NT2/D1 (cell line): ENCODE measurements at regions not wholly inside any gene's neighbourhood (a gene's known extent, or its start where the extent isn't known, plus 50 kb on each side); places are given as distances from the start of the nearest gene placed in this dataset.

ENCODE experiments used
- DNase-seq: peaks from one replicate; pipeline ENCODE4 v3.0.0-alpha.2; 2011; ENCODE audit warnings: low read depth, low spot score
- H3K27me3 ChIP-seq: 2 replicates; pipeline ENCODE4 v1.6.0; 2011; ENCODE audit warnings: mild to moderate bottlenecking; ENCODE audit not compliant: insufficient read length, insufficient read depth
- H3K36me3 ChIP-seq: 2 replicates; pipeline ENCODE4 v1.6.1; 2011; ENCODE audit warnings: mild to moderate bottlenecking, low read length, mixed read lengths; ENCODE audit not compliant: insufficient read depth, insufficient read length
- H3K4me1 ChIP-seq: 2 replicates; pipeline ENCODE4 v1.5.1; 2011; ENCODE audit not compliant: insufficient read depth, insufficient read length
- H3K4me3 ChIP-seq: 2 replicates; pipeline ENCODE4 v1.5.1; 2011; ENCODE audit warnings: low read depth; ENCODE audit not compliant: insufficient read length
- H3K9ac ChIP-seq: 2 replicates; pipeline ENCODE4 v1.6.0; 2011; ENCODE audit warnings: low read depth; ENCODE audit not compliant: insufficient read length
- H3K9me3 ChIP-seq: 2 replicates; pipeline ENCODE4 v1.5.1; 2011; ENCODE audit warnings: mild to moderate bottlenecking, low read length; ENCODE audit not compliant: insufficient read depth
- SUZ12 ChIP-seq: IDR thresholded peaks from 2 replicates; pipeline ENCODE4 v1.6.1; 2011; ENCODE audit not compliant: insufficient read length, insufficient read depth; ENCODE audit errors: extremely low read depth
- YY1 ChIP-seq: IDR thresholded peaks from 2 replicates; pipeline ENCODE4 v1.6.1; 2011; ENCODE audit not compliant: insufficient read length, insufficient read depth
- ZNF274 ChIP-seq: IDR thresholded peaks from 2 replicates; pipeline ENCODE4 v1.6.1; 2011; ENCODE audit warnings: mild to moderate bottlenecking, low read depth, low read length

DNA sequence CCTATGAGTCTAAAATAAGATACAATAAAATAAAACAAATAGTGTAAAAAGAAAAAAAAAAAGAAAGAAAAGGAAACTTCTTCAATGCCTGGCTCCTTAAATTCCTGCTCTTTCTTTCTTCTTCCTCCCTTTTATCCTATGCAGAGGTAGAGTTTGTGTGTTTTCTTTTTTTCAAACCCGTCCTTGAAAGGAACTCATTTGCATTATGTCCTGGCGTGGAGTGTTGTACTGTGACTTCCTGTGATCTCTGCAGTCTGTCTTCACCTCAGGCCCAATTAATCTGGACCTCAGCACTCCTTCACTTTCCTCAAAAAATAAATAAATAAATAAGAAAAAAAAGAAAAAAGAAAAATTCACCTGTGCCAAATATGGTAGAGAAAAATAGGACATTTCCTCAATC, 541.9 kb upstream of the SPTLC3 start:
- no peak overlapping the region for H3K9ac ChIP-seq
- no peak for TF ChIP-seq ZNF274
- no peak for TF ChIP-seq SUZ12
- no peak for TF ChIP-seq YY1
- H3K36me3 ChIP-seq: no peaks in the 10 kb centered on the region
- no peaks in the 10 kb centered on the region for H3K27me3 ChIP-seq
- no peaks in the 10 kb centered on the region for H3K4me1 ChIP-seq
- no peaks in the 10 kb centered on the region for H3K9me3 ChIP-seq
- DNase-seq: no peak
- no peak overlapping the region for H3K4me3 ChIP-seq

DNA sequence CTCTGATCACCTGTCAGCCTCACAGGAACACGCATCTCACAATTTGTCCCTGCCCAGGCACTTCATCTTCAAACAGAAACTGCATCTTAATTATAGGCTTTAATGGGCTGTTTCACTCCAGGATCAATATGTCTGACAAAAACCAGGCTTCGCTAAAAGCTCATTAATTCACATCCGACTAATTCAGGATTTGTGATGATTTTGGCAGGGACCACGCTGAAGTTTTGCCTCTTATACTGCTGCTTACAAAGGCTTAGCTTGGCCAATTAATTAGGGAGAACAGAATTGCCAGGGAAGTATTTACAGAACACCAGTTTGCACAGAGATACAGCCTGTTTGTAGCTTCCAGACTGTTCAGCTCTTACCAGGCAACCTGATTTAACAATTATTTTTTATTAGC, 541.0 kb upstream of the SPTLC3 start:
- no peak overlapping the region for H3K4me3 ChIP-seq
- no peak for DNase-seq
- no peaks in the 10 kb centered on the region for H3K27me3 ChIP-seq
- no peaks in the 10 kb centered on the region for H3K4me1 ChIP-seq
- H3K9me3 ChIP-seq: no peaks in the 10 kb centered on the region
- no peaks in the 10 kb centered on the region for H3K36me3 ChIP-seq
- no peak overlapping the region for H3K9ac ChIP-seq
- TF ChIP-seq SUZ12: no peak
- no peak for TF ChIP-seq YY1
- TF ChIP-seq ZNF274: no peak

DNA sequence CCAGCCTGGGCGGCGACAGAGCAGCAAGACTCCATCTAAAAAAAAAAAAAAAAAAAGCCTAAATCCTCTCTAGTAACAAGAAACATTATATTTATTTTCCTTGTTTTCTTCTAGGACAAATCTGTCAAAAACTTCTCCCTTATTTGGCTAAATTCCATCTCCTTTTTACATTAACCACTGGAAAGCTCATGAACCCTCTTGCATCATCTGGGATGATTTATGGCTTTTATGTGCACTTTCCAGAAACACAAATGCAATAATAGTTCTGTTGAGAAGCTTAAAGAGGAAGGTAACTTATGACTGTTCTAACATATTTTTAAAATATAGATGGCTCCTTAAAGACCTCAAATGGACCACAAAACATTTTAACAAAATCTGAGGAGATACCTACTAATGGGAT, 526.1 kb upstream of the SPTLC3 start:
- no peak for DNase-seq
- Histone ChIP-seq H3K9ac (no peak overlapping the region), H3K27me3 (no peaks in the 10 kb centered on the region), H3K4me1 (no peaks in the 10 kb centered on the region), H3K9me3 (no peaks in the 10 kb centered on the region), H3K4me3 (no peak overlapping the region), H3K36me3 (no peaks in the 10 kb centered on the region)
- TF ChIP-seq ZNF274: no peak

DNA sequence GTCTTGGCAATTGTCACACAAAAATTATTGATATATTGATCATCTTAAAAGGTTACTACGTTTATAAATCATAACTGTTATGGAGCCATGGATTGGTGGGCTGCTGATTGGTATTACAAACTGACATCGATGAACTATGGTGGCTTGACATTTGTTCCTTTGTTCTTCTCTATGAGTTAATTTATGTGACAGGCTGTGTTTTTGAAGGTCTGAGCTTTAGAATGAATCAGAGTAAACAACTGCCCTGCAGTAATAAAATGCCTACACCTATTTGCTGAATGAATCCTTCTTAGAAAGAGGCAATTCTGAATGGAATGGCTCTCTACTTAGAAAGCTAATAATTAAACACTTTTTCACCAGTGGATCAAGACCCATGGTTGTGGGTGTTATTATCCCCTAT, 506.3 kb upstream of the SPTLC3 start:
- DNase-seq: no peak
- H3K9ac ChIP-seq: no peak overlapping the region

DNA sequence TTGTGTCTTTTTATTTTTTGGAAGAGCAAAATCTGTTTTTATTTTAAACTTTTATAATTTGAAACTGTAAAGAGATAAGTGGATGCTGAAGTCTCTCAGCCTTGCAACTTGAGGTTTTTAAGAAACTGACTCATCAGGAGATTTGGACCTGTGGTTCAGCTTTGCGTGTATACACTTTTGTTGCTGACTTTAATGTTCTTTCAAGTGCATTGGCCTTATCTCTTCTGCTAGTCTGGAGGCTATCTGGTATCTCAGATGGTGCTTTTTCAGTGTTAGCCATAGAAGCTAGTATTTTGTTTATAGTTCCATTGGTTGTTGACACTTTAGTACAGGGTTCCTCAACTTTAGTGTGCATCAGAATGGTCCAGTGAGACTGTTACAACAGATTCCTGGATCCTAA, 504.0 kb upstream of the SPTLC3 start:
- Histone ChIP-seq H3K4me1 (no peaks in the 10 kb centered on the region), H3K9me3 (no peaks in the 10 kb centered on the region), H3K27me3 (no peaks in the 10 kb centered on the region), H3K4me3 (no peak overlapping the region), H3K9ac (no peak overlapping the region), H3K36me3 (no peaks in the 10 kb centered on the region)
- no peak for DNase-seq
- TF ChIP-seq SUZ12 (no peak), ZNF274 (no peak), YY1 (no peak)

More for the DNA sequence above, 506.3 kb upstream of the SPTLC3 start:
- H3K4me3 ChIP-seq: no peak overlapping the region
- no peaks in the 10 kb centered on the region for H3K9me3 ChIP-seq
- H3K36me3 ChIP-seq: no peaks in the 10 kb centered on the region
- H3K4me1 ChIP-seq: no peaks in the 10 kb centered on the region
- TF ChIP-seq YY1 (no peak), SUZ12 (no peak), ZNF274 (no peak)
- no peaks in the 10 kb centered on the region for H3K27me3 ChIP-seq

DNA sequence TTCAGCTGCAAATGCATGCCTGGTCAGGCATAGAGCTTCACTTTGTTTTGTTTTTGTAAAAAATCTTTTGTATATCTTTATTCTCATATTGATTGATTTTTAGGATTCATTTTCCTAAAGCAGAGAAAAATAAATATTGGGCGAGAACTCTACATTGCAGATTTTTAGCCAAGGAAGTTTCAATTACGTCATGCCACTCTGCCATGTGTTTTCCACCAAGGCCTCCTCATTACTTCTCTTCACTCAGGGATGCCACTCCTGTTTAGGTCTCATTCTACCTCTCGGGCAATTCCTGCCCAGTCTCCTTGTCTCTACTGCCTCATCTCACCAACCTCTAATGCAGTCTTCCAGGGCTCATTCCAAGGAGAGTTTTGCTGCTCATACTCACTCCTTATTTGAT, 497.3 kb upstream of the SPTLC3 start:
- no peak overlapping the region for H3K9ac ChIP-seq
- no peak overlapping the region for H3K4me3 ChIP-seq
- no peaks in the 10 kb centered on the region for H3K27me3 ChIP-seq
- H3K36me3 ChIP-seq: no peaks in the 10 kb centered on the region
- no peak for TF ChIP-seq YY1
- no peak for TF ChIP-seq ZNF274
- TF ChIP-seq SUZ12: no peak
- H3K9me3 ChIP-seq: no peaks in the 10 kb centered on the region
- no peaks in the 10 kb centered on the region for H3K4me1 ChIP-seq
- no peak for DNase-seq

DNA sequence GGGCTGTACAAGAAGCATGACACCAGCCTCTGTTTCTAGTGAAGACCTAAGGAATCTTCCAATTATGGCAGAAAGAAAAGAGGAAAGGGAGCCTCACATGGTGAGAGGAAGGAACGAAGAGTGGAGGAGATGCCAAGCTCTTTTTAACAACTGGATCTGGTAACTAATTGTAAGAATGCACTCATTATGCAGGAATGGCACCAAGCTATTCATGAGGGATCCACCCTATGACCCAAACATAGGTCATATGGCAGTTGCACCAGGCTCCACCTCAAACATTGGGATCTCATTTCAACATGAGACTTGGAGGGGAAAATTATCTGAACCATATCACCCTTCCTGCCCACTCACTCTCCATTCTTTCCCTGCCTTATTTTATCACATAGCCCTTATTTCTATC, 496.0 kb upstream of the SPTLC3 start:
- DNase-seq: no peak
- Histone ChIP-seq H3K36me3 (no peaks in the 10 kb centered on the region), H3K4me1 (no peaks in the 10 kb centered on the region), H3K27me3 (no peaks in the 10 kb centered on the region), H3K4me3 (no peak overlapping the region), H3K9ac (no peak overlapping the region), H3K9me3 (no peaks in the 10 kb centered on the region)
- TF ChIP-seq YY1: no peak
- TF ChIP-seq SUZ12: no peak
- no peak for TF ChIP-seq ZNF274

DNA sequence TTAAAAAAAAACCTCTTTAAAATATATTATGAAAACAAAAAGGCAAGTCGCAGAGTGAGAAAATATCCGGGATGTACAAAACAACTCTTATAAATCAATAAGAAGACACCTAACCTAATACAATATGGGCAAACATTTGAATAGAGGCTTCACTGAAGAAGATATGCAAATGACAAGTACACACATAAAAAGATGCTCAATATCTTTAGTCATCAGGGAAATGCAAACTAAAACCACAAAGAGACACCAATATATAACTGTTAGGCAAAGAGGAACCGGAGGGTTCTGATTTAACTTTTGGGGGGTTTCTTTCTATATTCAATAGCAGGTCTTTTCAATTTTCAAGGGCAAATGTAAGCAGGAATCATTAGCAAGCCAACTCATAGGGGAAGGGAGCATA, 480.7 kb upstream of the SPTLC3 start:
- Histone ChIP-seq H3K27me3 (no peaks in the 10 kb centered on the region), H3K36me3 (no peaks in the 10 kb centered on the region), H3K9me3 (no peaks in the 10 kb centered on the region), H3K9ac (no peak overlapping the region), H3K4me1 (no peaks in the 10 kb centered on the region), H3K4me3 (no peak overlapping the region)
- no peak for TF ChIP-seq YY1
- TF ChIP-seq ZNF274: no peak
- TF ChIP-seq SUZ12: no peak
- DNase-seq: no peak
